Fibroblast of lung (primary cell): ENCODE measurements at regions not wholly inside any gene's neighbourhood (a gene's known extent, or its start where the extent isn't known, plus 50 kb on each side); places are given as distances from the start of the nearest gene placed in this dataset.
"Not testable (repeated sequence)": the region's sequence is repeated elsewhere in the genome, so short reads cannot be mapped to it uniquely, and the experiment has no call there.

Experiments used
- DNase-seq, 2 donors: peaks; one replicate each; pipeline versions ENCODE4 v3.0.0 to v3.0.0-alpha.2; 2010; ENCODE audit warnings: low read depth in 2 of 2
- H2AFZ ChIP-seq: 2 replicates; pipeline ENCODE4 v1.5.1; 2012; ENCODE audit warnings: low read length, control low read depth, inconsistent platforms
- H3K27ac ChIP-seq: 2 replicates; pipeline ENCODE4 v1.5.1; 2011; ENCODE audit warnings: low read length, control low read depth; ENCODE audit not compliant: insufficient read depth
- H3K27me3 ChIP-seq: 2 replicates; pipeline ENCODE4 v1.5.1; 2011; ENCODE audit warnings: mild to moderate bottlenecking, low read length; ENCODE audit not compliant: control insufficient read depth, insufficient read depth
- H3K36me3 ChIP-seq: 2 replicates; pipeline ENCODE4 v1.5.1; 2011; ENCODE audit warnings: low read length; ENCODE audit not compliant: control insufficient read depth, insufficient read depth
- H3K4me1 ChIP-seq: 2 replicates; pipeline ENCODE4 v1.5.1; 2011; ENCODE audit warnings: low read length; ENCODE audit not compliant: control insufficient read depth, insufficient read depth; ENCODE audit errors: extremely low read depth
- H3K4me2 ChIP-seq: 2 replicates; pipeline ENCODE4 v1.5.1; 2011; ENCODE audit warnings: low read length, control low read depth; ENCODE audit not compliant: insufficient read depth; ENCODE audit errors: extremely low read depth
- H3K4me3 ChIP-seq, 4 experiments: fragments of 200-600 bp in 1 of 4; sonication (generic) in 1 of 4; replicated peaks in 1 of 4; 2 replicates each; pipeline ENCODE4 v1.5.1; 2011 to 2016; ENCODE audit warnings: low read length in 4 of 4, low read depth in 3 of 4, mild to moderate bottlenecking in 3 of 4, control low read depth in 2 of 4, inconsistent platforms in 1 of 4, mixed read lengths in 1 of 4; ENCODE audit not compliant: insufficient read depth in 1 of 4; ENCODE audit errors: control extremely low read depth in 1 of 4
- H3K79me2 ChIP-seq: 2 replicates; pipeline ENCODE4 v1.5.1; 2012; ENCODE audit warnings: mild to moderate bottlenecking, low read length, inconsistent platforms; ENCODE audit not compliant: control insufficient read depth, insufficient read depth
- H3K9ac ChIP-seq: 2 replicates; pipeline ENCODE4 v1.5.1; 2011; ENCODE audit warnings: mild to moderate bottlenecking, low read length, control low read depth; ENCODE audit not compliant: insufficient read depth
- H3K9me3 ChIP-seq: 2 replicates; pipeline ENCODE4 v1.5.1; 2012; ENCODE audit warnings: low read depth, low read length; ENCODE audit not compliant: control insufficient read depth, insufficient read depth
- H4K20me1 ChIP-seq: 2 replicates; pipeline ENCODE4 v1.5.1; 2011; ENCODE audit warnings: low read length; ENCODE audit not compliant: control insufficient read depth, insufficient read depth; ENCODE audit errors: extremely low read depth
- EZH2 ChIP-seq: IDR thresholded peaks from 2 replicates; pipeline ENCODE4 v1.5.1; 2012; ENCODE audit warnings: low read length, control low read depth, mild to moderate bottlenecking; ENCODE audit errors: missing control alignments
- TF ChIP-seq, protein P1 (sequence below), 2 donors: IDR thresholded peaks in 1 of 2; conservative IDR thresholded peaks in 1 of 2; 1 replicate in 1 of 2; 2 replicates in 1 of 2; pipeline ENCODE4 v1.5.1; 2011 to 2012; ENCODE audit warnings: low read length in 2 of 2, control low read depth in 1 of 2, inconsistent platforms in 1 of 2, low read depth in 1 of 2, mild to moderate bottlenecking in 1 of 2

- no peaks in the 10 kb centered on the region for H3K36me3 ChIP-seq
- no peak overlapping the region for H3K4me2 ChIP-seq
- H4K20me1 ChIP-seq: no peaks in the 10 kb centered on the region
- H3K27me3 ChIP-seq: no peaks in the 10 kb centered on the region
- no peak overlapping the region for H3K27ac ChIP-seq
- H3K4me3 ChIP-seq: no peak overlapping the region
- no peak for TF ChIP-seq EZH2
- TF ChIP-seq, protein P1, sequence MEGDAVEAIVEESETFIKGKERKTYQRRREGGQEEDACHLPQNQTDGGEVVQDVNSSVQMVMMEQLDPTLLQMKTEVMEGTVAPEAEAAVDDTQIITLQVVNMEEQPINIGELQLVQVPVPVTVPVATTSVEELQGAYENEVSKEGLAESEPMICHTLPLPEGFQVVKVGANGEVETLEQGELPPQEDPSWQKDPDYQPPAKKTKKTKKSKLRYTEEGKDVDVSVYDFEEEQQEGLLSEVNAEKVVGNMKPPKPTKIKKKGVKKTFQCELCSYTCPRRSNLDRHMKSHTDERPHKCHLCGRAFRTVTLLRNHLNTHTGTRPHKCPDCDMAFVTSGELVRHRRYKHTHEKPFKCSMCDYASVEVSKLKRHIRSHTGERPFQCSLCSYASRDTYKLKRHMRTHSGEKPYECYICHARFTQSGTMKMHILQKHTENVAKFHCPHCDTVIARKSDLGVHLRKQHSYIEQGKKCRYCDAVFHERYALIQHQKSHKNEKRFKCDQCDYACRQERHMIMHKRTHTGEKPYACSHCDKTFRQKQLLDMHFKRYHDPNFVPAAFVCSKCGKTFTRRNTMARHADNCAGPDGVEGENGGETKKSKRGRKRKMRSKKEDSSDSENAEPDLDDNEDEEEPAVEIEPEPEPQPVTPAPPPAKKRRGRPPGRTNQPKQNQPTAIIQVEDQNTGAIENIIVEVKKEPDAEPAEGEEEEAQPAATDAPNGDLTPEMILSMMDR (conservative IDR thresholded peaks at IDR 0.05 in 1 of 2, IDR thresholded peaks at IDR 0.05 in 1 of 2; ENCODE audit: low read depth in 1 of 2, low read length in 2 of 2): no peak
- H2AFZ ChIP-seq: no peak overlapping the region
- H3K9ac ChIP-seq: no peak overlapping the region
- DNase-seq: no peak
- no peaks in the 10 kb centered on the region for H3K4me1 ChIP-seq
- H3K9me3 ChIP-seq: no peaks in the 10 kb centered on the region
- no peaks in the 10 kb centered on the region for H3K79me2 ChIP-seq
These were observed 224.8 kb downstream of the RPAP3 start for GRCh38 chr12:47481041-47481440.

DNA sequence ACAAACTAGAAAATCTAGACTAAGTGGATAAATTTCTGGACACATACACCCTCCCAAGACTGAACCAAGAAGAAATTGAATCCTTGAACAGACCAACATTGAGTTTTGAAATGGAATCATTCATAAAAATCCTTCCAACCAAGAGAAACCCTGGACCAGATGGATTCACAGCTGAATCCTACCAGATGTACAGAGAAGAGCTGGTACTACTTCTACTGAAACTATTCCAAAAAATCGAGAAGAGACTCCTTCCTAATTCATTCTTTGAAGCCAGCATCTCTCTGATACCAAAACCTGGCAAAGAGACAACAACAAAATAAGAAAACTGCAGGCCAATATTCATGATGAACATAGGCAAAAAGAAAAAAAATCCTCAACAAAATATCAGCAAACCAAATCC lies 227.4 kb downstream of the RPAP3 start:
- H4K20me1 ChIP-seq: no peaks in the 10 kb centered on the region
- H3K27ac ChIP-seq: no peak overlapping the region
- DNase-seq: no peak
- H3K36me3 ChIP-seq: no peaks in the 10 kb centered on the region
- H3K79me2 ChIP-seq: no peaks in the 10 kb centered on the region
- H2AFZ ChIP-seq: no peak overlapping the region
- TF ChIP-seq EZH2: no peak
- TF ChIP-seq, protein P1 (conservative IDR thresholded peaks at IDR 0.05 in 1 of 2, IDR thresholded peaks at IDR 0.05 in 1 of 2; ENCODE audit: low read depth in 1 of 2, low read length in 2 of 2): no peak
- H3K4me2 ChIP-seq: no peak overlapping the region
- H3K9me3 ChIP-seq: no peaks in the 10 kb centered on the region
- no peak overlapping the region for H3K4me3 ChIP-seq
- H3K27me3 ChIP-seq: no peaks in the 10 kb centered on the region
- H3K4me1 ChIP-seq: no peaks in the 10 kb centered on the region
- H3K9ac ChIP-seq: no peak overlapping the region

DNA sequence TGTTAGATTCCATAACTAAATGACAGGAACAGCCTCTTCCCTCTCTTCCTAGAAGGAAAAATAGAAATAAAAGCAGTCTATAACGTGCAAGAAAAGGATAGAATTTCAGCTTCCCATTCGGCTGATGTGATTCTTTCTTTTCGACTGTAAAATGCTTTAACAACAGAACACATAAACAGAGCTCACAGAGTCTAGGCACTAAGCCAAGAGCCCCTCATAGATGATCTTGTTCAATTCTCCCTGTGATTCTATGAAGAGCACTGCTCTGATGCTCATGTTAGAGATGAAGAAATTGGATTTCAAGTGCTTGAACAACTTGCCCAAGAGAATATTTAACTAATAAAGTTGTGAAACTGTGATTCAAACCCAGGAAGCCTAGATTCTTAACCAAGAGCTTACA lies 232.7 kb downstream of the RPAP3 start:
- Histone ChIP-seq H4K20me1 (no peaks in the 10 kb centered on the region), H3K27me3 (no peaks in the 10 kb centered on the region), H3K4me1 (no peaks in the 10 kb centered on the region), H3K36me3 (no peaks in the 10 kb centered on the region), H3K4me3 (no peak overlapping the region), H3K9me3 (no peaks in the 10 kb centered on the region), H2AFZ (no peak overlapping the region), H3K4me2 (no peak overlapping the region), H3K27ac (no peak overlapping the region), H3K9ac (no peak overlapping the region), H3K79me2 (no peaks in the 10 kb centered on the region)
- TF ChIP-seq, protein P1 (conservative IDR thresholded peaks at IDR 0.05 in 1 of 2, IDR thresholded peaks at IDR 0.05 in 1 of 2; ENCODE audit: low read depth in 1 of 2, low read length in 2 of 2): no peak
- TF ChIP-seq EZH2: no peak
- DNase-seq: no peak

DNA sequence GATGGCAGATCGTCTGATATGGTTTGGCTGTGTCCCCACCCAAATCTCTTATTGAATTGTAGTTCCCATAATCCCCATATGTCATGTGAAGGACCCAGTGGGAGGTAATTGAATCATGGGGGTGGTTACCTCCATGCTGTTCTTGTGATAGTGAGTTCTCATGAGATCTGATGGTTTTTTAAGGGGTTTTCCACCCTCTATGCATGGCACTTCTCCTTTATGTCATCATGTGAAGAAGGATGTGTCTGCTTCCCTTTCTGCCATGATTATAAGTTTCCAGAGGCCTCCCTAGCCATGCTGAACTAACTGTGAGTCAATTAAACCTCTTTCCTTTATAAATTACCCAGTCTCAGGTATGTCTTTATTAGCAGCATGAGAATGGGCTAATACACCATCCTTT lies 235.5 kb downstream of the RPAP3 start:
- H3K9ac ChIP-seq, H3K79me2 ChIP-seq, H3K4me2 ChIP-seq, H3K36me3 ChIP-seq, DNase-seq, H2AFZ ChIP-seq, H4K20me1 ChIP-seq, H3K9me3 ChIP-seq, H3K27me3 ChIP-seq, H3K4me1 ChIP-seq, H3K27ac ChIP-seq, H3K4me3 ChIP-seq: not testable (repeated sequence)

DNA sequence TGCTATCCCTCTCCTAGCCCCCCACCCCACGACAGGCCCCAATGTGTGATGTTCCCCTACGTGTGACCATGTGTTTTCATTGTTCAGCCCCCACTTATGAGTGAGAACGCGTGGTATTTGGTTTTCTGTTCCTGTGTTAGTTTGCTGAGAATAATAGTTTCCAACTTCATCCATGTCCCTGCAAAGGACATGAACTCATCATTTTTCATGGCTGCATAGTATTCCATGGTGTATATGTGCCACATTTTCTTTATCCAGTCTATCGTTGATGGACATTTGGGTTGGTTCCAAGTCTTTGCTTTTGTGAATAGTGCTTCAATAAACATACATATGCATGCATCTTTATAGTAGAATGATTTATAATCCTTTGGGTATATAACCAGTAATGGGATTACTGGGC lies 241.9 kb downstream of the RPAP3 start:
- H3K9me3 ChIP-seq, H3K27me3 ChIP-seq, H3K4me2 ChIP-seq, H3K4me3 ChIP-seq, DNase-seq, H2AFZ ChIP-seq, H3K27ac ChIP-seq, H3K79me2 ChIP-seq, H3K36me3 ChIP-seq, H3K4me1 ChIP-seq, H3K9ac ChIP-seq, H4K20me1 ChIP-seq: not testable (repeated sequence)
